CD4-positive, alpha-beta T cell treated with Interleukin-15 for 4 hours (primary cell): ENCODE measurements at regions not wholly inside any gene's neighbourhood (a gene's known extent, or its start where the extent isn't known, plus 50 kb on each side); places are given as distances from the start of the nearest gene placed in this dataset.
A peak's percentile ranks its signal among the peaks of the same experiment; 100 is the strongest.
"Not testable (repeated sequence)": the region's sequence is repeated elsewhere in the genome, so short reads cannot be mapped to it uniquely, and the experiment has no call there.

Experiments used
- DNase-seq: peaks from one replicate; pipeline ENCODE4 v3.0.0-alpha.2; 2020; ENCODE audit warnings: low spot score

DNA sequence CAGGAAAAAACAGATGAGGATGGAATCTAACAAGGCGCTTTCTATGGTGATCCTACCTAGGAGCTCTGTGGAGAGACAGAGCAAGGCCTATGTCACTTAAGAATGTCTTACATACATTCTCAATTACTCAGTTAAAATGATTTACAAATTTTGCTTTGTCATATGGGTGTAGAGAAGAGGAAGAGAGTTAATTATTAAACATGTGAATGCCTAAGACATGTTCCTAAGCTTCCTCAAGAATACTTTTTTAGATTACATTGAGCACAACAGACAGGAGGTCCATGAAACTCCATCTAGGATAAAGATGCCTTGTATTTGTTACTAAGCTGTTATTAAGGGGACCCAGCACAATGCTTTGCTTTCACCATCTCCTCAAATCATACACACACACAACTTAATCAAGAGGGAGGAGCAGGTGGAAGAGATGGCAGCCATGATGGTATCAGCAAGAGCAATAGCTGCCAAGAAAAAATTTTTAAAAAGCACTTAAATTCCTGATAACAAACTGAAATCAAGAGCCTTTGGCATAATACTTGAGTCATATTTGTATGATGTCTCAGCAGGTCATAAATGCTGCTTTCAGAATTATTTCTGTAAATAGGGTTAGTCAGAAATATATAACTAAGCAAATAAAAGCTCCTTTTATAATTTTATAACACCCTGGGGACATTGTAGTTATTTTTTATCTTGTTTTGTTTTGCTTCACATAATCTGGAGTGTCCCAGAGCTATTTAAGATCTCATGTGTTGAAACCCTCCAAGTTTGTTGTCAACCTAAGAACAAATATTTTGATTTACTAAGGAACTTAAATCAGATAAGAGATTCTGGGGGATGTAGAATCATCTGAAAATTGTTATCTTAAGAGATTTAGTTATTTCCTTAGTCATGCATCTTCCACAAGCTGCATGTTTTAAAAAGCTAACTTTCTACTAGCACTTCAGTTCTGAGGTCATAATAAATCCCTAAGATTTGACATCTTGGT lies 70.0 kb upstream of the CD2AP start:
- no peak for DNase-seq

DNA sequence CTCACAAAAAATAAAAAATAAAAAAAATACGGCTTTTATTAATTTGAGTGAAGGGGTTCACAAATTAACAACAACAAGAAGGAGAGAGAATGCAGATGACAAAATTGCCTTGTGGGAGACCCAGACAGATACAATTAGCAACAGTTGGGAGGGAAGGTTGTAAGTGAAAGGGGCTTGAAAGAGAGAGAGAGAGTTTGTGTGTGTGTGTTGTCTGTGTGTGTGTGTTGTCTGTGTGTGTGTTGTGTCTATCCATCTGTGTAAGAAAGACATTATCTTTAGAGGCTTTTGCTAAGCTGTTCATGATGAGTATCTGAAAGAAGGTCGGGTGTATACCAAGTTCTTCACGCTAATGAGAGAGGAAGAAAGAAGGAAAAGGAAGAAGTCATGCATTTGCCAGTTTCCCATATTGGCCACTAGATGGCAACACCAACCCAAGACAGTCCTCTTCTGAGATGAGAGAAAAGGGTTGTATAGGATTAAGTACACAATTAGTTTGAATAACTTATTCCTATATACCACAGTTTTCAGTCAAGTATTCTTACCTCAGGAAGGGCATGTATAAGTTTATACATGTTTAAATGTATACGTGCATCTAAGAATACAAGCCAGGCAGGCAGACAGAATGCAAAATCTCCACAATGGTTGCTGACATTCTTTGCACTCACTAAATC lies 63.7 kb upstream of the CD2AP start:
- peak; percentile 60 for DNase-seq

DNA sequence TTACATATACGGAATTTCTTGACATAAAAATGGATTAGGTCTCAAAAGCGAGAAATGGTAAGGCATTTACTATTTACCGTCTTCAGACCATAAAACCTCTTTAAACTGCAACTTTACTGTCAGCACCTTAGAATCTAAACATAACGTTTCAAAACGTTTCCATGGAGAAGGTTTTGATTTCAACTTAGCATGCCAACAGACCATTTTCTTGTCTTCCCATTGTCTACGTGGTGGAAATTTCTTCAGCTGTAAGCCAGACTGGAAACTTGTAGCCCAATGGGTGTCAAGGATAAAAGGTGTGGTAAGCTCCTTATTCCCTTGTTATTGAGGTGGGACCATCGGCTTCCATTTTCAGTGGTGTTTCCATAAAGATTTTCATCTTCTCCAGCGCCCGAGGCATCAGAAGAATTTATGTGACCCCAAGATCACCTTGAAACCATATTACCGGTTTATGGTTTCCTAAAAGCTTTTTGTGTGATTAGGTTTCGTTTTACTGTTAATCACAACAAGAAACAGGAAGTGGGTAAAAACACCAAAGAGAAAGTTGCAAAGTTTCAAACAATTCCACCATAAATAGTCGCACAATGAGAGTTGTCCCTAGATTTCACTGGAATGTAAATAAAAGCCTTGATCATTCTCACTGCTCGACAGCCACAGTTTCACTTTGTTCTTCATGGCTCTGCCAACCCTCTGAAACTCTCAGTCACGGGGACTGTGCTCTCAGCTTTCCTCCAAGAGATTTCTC lies 63.0 kb upstream of the CD2AP start:
- DNase-seq = peak; percentile 31

DNA sequence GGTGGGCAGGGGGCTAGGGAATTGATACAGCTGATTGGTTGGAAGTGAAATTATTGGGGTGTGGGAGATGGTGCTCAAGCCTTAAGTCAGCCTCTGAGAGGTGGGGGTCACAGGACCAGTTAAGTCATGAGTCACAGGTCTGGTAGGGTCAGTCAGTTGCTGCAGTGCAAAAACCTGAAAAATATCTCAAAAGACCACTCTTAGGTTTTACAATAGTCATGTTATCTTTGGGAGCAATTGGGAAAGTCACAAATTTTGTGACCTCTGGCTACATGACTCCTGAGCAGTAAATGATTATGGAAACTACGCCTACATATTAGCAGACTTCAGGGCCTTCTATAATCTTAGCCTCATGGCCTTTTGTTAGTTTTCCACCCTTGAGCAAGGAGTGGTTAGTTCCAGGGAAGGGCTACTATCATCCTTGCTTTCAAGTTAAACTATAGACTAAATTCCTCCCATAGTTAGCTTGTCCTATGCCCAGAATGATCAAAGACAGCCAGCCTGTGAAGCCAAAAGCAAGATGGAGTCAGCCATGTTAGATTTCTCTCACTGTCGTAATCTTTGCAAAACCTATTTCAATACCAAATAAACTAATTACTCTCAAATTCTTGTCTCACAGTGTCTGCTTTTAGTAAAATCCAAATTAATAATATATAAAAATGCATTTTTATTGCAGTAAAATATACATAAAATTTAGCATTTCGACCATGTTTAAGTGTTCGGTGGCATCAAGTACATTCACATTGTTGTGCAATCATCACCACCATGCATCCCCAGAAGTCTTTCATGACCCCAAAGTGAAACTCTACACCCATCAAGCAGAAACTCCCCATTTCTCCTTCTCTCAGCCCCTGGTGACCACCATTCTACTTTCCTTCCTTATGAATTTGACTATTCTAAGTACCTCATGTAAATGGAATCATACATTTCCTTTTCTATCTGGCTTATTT lies 60.9 kb upstream of the CD2AP start:
- no peak for DNase-seq

DNA sequence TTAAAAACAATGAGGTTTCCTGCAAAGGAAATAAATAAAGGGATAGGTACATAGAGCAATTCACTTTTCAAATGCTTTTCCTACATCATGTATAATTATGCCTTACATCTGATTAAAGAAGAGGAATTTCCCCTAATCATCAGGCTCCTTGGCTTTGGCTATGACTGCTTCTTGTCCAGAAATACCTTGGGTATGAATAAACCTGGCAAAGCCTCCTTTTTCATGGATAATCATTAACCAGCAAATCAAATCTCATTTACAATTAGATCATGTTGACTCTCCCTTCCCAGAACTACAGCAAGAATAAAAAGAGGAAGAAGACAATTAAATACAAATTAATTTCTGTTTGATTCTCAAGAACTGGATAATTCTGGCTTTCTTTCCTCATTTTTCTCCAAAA lies 58.0 kb upstream of the CD2AP start:
- DNase-seq = no peak

DNA sequence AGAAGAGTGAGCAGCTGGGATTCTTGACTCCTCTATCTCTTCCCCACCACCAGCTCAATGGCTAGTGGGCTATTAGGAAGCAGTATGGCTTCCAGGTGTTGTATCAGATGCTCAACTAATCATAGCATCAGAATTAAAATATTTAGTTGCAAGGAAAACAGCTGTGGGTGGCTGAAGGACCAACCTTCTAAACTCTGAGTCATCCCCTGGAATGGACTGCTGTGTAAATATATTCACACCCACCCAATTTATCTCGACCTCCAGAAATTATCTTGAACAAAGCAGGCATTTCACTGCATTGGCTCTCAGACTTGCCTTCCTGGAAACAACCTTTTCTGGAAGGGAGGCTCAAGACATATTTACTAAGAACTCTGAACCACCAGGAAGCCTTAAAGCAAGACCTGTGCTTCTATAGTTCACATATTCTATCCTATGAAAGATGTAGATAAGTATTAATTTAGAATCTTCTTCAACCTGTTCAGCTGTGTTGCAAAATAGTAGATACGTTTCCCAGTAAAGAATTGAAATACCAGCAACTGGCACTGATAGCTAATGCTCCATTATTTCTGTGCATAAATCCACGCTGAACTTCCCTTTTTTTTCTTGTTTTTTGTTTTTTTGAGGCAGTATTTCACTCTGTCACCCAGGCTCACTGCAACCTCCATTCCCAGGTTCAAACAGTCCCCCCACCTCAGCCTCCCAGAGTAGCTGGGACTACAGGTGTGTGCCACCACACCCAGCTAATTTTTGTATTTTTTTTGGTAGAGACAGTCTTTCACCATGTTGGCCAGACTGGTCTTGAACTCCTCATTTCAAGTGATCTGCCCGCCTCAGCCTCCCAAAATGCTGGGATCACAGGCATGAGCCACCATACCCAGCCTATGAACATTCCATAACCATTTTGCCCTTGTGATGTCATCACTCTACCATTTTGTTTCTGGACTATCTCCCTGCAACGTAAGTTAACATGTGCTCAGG lies 56.9 kb upstream of the CD2AP start:
- no peak for DNase-seq

DNA sequence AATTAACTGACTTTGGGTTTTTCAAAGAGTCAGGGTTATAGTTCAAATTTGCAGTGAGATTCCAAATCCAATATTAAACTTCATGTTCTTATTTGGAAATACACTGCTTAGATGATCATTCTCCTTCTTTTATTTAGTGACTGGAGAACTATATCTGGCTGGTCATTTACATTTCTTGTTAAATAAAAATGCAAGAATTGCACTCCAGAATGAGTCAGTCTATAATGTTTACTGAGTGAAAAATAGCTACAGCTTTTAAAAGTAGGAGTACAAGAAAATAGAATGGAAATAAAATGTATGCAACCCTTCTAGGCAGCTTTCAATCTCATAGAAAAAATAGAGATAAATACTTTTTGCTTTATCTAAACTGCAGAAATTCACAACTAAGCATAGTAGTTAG lies 54.5 kb upstream of the CD2AP start:
- DNase-seq = no peak

DNA sequence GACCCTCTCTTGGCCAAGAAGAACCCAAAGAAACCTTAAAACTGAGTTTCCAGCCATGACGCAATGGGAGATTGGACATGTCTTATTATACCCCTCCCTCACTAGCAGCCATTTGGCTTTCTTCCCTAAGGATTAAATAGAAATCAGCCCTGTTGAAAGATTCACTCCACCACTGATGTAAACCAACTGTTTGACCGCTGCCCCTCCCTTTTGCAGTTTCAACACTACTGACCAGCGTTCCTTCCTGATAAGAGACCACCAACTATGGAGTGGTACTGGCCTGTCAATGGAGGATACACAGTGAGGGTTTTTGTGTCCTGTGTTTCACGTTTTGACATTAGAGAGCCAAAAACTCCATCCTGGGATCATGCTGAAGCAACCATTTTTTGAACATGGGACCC lies 53.2 kb upstream of the CD2AP start:
- no peak for DNase-seq

DNA sequence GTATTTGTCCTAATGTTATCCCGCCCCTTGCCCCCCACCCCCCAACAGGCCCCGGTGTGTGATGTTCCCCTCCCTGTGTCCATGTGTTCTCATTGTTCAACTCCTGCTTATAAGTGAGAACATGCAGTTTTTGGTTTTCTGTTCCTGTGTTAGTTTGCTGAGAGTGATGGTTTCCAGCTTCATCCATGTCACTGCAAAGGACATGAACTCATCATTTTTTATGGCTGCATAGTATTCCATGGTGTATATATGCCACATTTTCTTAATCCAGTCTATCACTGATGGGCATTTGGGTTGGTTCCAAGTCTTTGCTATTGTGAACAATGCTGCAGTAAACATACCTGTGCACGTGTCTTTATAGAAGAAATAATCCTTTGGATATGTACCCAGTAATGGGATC lies 51.9 kb upstream of the CD2AP start:
- DNase-seq = not testable (repeated sequence)

DNA sequence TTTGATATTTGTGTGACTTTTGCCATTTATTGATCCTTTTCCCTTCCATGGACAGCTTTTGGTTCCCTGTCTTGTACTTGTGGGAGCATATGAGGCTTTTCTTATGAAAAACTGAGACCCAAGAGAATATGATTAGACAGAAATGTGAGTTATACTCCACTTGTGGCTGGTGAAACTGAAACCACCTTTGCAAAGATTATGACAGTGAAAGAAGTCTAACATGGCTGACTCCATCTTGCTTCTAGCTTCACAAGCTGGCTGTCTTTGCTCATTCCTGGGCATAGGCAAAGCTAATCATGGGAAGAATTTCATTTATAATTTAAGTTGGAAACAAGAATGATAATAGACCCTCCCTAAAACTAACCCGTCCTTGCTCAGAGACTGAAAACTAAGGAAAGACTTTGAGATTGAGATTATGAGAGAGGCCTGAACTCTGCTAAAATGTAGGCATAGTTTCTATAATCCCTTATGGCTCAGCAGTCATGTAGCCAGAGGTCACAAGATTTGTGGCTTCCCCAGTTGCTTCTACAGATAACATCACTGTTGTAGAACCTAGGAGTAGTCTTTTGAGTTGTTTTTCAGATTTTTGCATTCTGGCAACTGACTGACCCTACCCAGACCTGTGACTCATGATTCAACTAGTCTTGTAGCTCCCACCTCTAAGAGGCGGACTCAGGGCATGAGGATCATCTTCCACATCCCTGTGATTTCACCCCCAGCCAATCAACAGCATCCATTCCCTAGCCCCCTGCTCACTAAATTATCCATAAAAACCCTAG lies 50.9 kb upstream of the CD2AP start:
- no peak for DNase-seq

DNA sequence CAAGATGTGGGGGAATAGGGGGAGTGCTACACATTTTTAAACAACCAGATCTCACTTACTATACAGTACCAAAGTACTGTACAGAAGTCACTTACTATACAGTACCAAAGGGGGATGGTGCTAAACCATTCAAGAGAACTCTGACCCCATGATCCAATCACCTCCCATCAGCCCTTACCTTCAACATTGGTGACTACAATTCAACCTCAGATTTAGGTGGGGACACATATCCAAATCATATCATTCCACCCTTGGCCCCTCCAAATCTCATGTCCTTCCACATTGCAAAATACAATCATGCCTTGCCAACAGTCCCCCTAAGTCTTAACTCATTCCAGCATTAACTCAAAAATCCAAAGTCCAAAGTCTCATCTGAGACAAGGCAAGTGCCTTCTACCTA lies 49.9 kb upstream of the CD2AP start:
- no peak for DNase-seq
